Esophagus muscularis mucosa (tissue), 3 donors: ENCODE measurements at regions not wholly inside any gene's neighbourhood (a gene's known extent, or its start where the extent isn't known, plus 50 kb on each side); places are given as distances from the start of the nearest gene placed in this dataset.

Source experiments
- EP300 ChIP-seq: sonication (generic); formaldehyde crosslinking; IDR thresholded peaks from one replicate; pipeline ENCODE4 v1.6.1; 2017; ENCODE audit warnings: antibody characterized with exemption
- TF ChIP-seq, protein P1 (sequence below), 3 experiments: fragments of 200-600 bp in 2 of 3; fragments of 450-650 bp in 1 of 3; sonication (generic) in 2 of 3; IDR thresholded peaks; one replicate each; pipeline ENCODE4 v1.5.1; 2017 to 2019; ENCODE audit warnings: antibody characterized with exemption in 3 of 3, mild to moderate bottlenecking in 2 of 3, moderate library complexity in 1 of 3

DNA sequence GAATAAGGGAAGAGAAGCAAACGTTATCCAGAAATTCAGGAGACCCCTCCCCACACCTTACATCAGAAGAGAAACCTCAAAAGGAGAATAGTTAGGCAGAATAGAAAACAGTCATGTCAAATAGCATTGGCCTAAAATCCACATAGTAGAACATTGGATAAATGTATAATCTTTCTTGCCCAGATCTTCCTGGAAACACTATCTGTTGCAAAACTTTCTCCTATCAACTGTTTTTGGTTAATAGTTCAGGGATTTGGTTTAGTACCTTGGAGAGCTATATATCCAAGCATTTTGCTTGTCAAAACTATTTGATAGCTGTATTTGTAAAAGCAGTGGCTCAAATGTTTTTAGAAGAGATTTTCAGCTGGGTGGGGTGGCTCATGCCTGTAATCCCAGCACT lies 74.3 kb upstream of the PHACTR2 start:
- TF ChIP-seq, protein P1, sequence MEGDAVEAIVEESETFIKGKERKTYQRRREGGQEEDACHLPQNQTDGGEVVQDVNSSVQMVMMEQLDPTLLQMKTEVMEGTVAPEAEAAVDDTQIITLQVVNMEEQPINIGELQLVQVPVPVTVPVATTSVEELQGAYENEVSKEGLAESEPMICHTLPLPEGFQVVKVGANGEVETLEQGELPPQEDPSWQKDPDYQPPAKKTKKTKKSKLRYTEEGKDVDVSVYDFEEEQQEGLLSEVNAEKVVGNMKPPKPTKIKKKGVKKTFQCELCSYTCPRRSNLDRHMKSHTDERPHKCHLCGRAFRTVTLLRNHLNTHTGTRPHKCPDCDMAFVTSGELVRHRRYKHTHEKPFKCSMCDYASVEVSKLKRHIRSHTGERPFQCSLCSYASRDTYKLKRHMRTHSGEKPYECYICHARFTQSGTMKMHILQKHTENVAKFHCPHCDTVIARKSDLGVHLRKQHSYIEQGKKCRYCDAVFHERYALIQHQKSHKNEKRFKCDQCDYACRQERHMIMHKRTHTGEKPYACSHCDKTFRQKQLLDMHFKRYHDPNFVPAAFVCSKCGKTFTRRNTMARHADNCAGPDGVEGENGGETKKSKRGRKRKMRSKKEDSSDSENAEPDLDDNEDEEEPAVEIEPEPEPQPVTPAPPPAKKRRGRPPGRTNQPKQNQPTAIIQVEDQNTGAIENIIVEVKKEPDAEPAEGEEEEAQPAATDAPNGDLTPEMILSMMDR (IDR thresholded peaks at IDR 0.05), result no peak
- no peak for TF ChIP-seq EP300
